ENCODE measurements at regions not wholly inside any gene's neighbourhood (a gene's known extent, or its start where the extent isn't known, plus 50 kb on each side); places are given as distances from the start of the nearest gene placed in this dataset.

GRCh38 chr2:2505604-2506003 lies 174.5 kb upstream of the MYT1L start:
- Mint-ChIP-seq H3K4me3 (no peak overlapping the region), H3K27me3 (peaks cover 23% of the 10 kb centered on the region), H3K36me3 (ENCODE audit: low read depth) (no peaks in the 10 kb centered on the region), H3K27ac (no peak overlapping the region), H3K4me1 (no peaks in the 10 kb centered on the region)
- DNase-seq, result no peak
- H3K9me3 ChIP-seq (ENCODE audit: control insufficient read depth, low read length, poor library complexity, severe bottlenecking), result no peaks in the 10 kb centered on the region
- ATAC-seq, result no peak

- H3K27ac Mint-ChIP-seq, result no peak overlapping the region
- no peaks in the 10 kb centered on the region for H3K4me1 Mint-ChIP-seq
- DNase-seq (no peak), ATAC-seq (no peak)
- H3K27me3 Mint-ChIP-seq, result peaks cover 23% of the 10 kb centered on the region
- H3K9me3 ChIP-seq (ENCODE audit: control insufficient read depth, low read length, poor library complexity, severe bottlenecking), result no peaks in the 10 kb centered on the region
- no peaks in the 10 kb centered on the region for H3K36me3 Mint-ChIP-seq (ENCODE audit: low read depth)
- no peak overlapping the region for H3K4me3 Mint-ChIP-seq
Measured at GRCh38 chr2:2503864-2504418, 172.9 kb upstream of the MYT1L start.

- no peak overlapping the region for H3K27ac Mint-ChIP-seq
- no peak overlapping the region for H3K4me3 Mint-ChIP-seq
- H3K36me3 Mint-ChIP-seq (ENCODE audit: low read depth), result no peaks in the 10 kb centered on the region
- no peaks in the 10 kb centered on the region for H3K9me3 ChIP-seq (ENCODE audit: control insufficient read depth, low read length, poor library complexity, severe bottlenecking)
- DNase-seq (no peak), ATAC-seq (no peak)
- H3K4me1 Mint-ChIP-seq, result no peaks in the 10 kb centered on the region
- H3K27me3 Mint-ChIP-seq, result peaks cover 19% of the 10 kb centered on the region
Measured at GRCh38 chr2:2502201-2502549, 171.1 kb upstream of the MYT1L start.

- Mint-ChIP-seq H3K36me3 (ENCODE audit: low read depth) (no peaks in the 10 kb centered on the region), H3K4me3 (no peak overlapping the region), H3K4me1 (no peaks in the 10 kb centered on the region), H3K27me3 (peaks cover 14% of the 10 kb centered on the region), H3K27ac (no peak overlapping the region)
- H3K9me3 ChIP-seq (ENCODE audit: control insufficient read depth, low read length, poor library complexity, severe bottlenecking), result no peaks in the 10 kb centered on the region
- ATAC-seq (no peak), DNase-seq (no peak)
Measured at GRCh38 chr2:2501454-2502200, 170.6 kb upstream of the MYT1L start.

GRCh38 chr2:2495606-2496005 lies 164.5 kb upstream of the MYT1L start:
- DNase-seq (no peak), ATAC-seq (no peak)
- Mint-ChIP-seq H3K4me3 (no peak overlapping the region), H3K27ac (no peak overlapping the region), H3K36me3 (ENCODE audit: low read depth) (no peaks in the 10 kb centered on the region), H3K4me1 (no peaks in the 10 kb centered on the region), H3K27me3 (peaks cover 5% of the 10 kb centered on the region)
- no peaks in the 10 kb centered on the region for H3K9me3 ChIP-seq (ENCODE audit: control insufficient read depth, low read length, poor library complexity, severe bottlenecking)

- no peak for DNase-seq
- H3K27ac Mint-ChIP-seq, result no peak overlapping the region
- H3K4me1 Mint-ChIP-seq, result no peaks in the 10 kb centered on the region
- H3K9me3 ChIP-seq (ENCODE audit: control insufficient read depth, low read length, poor library complexity, severe bottlenecking), result no peaks in the 10 kb centered on the region
- H3K36me3 Mint-ChIP-seq (ENCODE audit: low read depth), result no peaks in the 10 kb centered on the region
- no peak for ATAC-seq
- H3K27me3 Mint-ChIP-seq, result peaks cover 5% of the 10 kb centered on the region
- H3K4me3 Mint-ChIP-seq, result no peak overlapping the region
Measured at GRCh38 chr2:2493496-2493895, 162.4 kb upstream of the MYT1L start.

GRCh38 chr2:2492800-2493199 lies 161.7 kb upstream of the MYT1L start:
- H3K27ac Mint-ChIP-seq, result no peak overlapping the region
- no peak overlapping the region for H3K4me3 Mint-ChIP-seq
- no peaks in the 10 kb centered on the region for H3K4me1 Mint-ChIP-seq
- no peaks in the 10 kb centered on the region for H3K36me3 Mint-ChIP-seq (ENCODE audit: low read depth)
- ATAC-seq (no peak), DNase-seq (no peak)
- H3K27me3 Mint-ChIP-seq, result peaks cover 5% of the 10 kb centered on the region
- no peaks in the 10 kb centered on the region for H3K9me3 ChIP-seq (ENCODE audit: control insufficient read depth, low read length, poor library complexity, severe bottlenecking)

- no peaks in the 10 kb centered on the region for H3K36me3 Mint-ChIP-seq (ENCODE audit: low read depth)
- H3K4me3 Mint-ChIP-seq, result no peak overlapping the region
- H3K27me3 Mint-ChIP-seq, result peaks cover 5% of the 10 kb centered on the region
- no peaks in the 10 kb centered on the region for H3K9me3 ChIP-seq (ENCODE audit: control insufficient read depth, low read length, poor library complexity, severe bottlenecking)
- no peak overlapping the region for H3K27ac Mint-ChIP-seq
- DNase-seq, result no peak
- ATAC-seq, result no peak
- H3K4me1 Mint-ChIP-seq, result no peaks in the 10 kb centered on the region
Measured at GRCh38 chr2:2491964-2492363, 160.9 kb upstream of the MYT1L start.

GRCh38 chr2:2484301-2484700 lies 153.2 kb upstream of the MYT1L start:
- ATAC-seq (no peak), DNase-seq (no peak)
- Mint-ChIP-seq H3K27ac (no peak overlapping the region), H3K4me1 (no peaks in the 10 kb centered on the region), H3K27me3 (peaks cover 10% of the 10 kb centered on the region), H3K4me3 (no peak overlapping the region), H3K36me3 (ENCODE audit: low read depth) (no peaks in the 10 kb centered on the region)
- H3K9me3 ChIP-seq (ENCODE audit: control insufficient read depth, low read length, poor library complexity, severe bottlenecking), result no peaks in the 10 kb centered on the region

GRCh38 chr2:2482851-2483250 lies 151.8 kb upstream of the MYT1L start:
- ATAC-seq (no peak), DNase-seq (no peak)
- Mint-ChIP-seq H3K36me3 (ENCODE audit: low read depth) (no peaks in the 10 kb centered on the region), H3K4me1 (no peaks in the 10 kb centered on the region), H3K27ac (no peak overlapping the region), H3K4me3 (no peak overlapping the region), H3K27me3 (peaks cover 10% of the 10 kb centered on the region)
- H3K9me3 ChIP-seq (ENCODE audit: control insufficient read depth, low read length, poor library complexity, severe bottlenecking), result no peaks in the 10 kb centered on the region

- H3K9me3 ChIP-seq (ENCODE audit: control insufficient read depth, low read length, poor library complexity, severe bottlenecking), result no peaks in the 10 kb centered on the region
- Mint-ChIP-seq H3K27ac (no peak overlapping the region), H3K36me3 (ENCODE audit: low read depth) (no peaks in the 10 kb centered on the region), H3K4me1 (no peaks in the 10 kb centered on the region), H3K4me3 (no peak overlapping the region), H3K27me3 (no peaks in the 10 kb centered on the region)
- ATAC-seq (no peak), DNase-seq (no peak)
Measured at GRCh38 chr2:2472881-2473280, 141.8 kb upstream of the MYT1L start.

- H3K27ac Mint-ChIP-seq, result no peak overlapping the region
- H3K9me3 ChIP-seq (ENCODE audit: control insufficient read depth, low read length, poor library complexity, severe bottlenecking), result no peaks in the 10 kb centered on the region
- H3K27me3 Mint-ChIP-seq, result no peaks in the 10 kb centered on the region
- H3K36me3 Mint-ChIP-seq (ENCODE audit: low read depth), result no peaks in the 10 kb centered on the region
- H3K4me1 Mint-ChIP-seq, result no peaks in the 10 kb centered on the region
- DNase-seq (no peak), ATAC-seq (no peak)
- no peak overlapping the region for H3K4me3 Mint-ChIP-seq
Measured at GRCh38 chr2:2472044-2472443, 141.0 kb upstream of the MYT1L start.

- Mint-ChIP-seq H3K27me3 (no peaks in the 10 kb centered on the region), H3K36me3 (ENCODE audit: low read depth) (no peaks in the 10 kb centered on the region), H3K4me3 (no peak overlapping the region), H3K4me1 (no peaks in the 10 kb centered on the region), H3K27ac (no peak overlapping the region)
- no peaks in the 10 kb centered on the region for H3K9me3 ChIP-seq (ENCODE audit: control insufficient read depth, low read length, poor library complexity, severe bottlenecking)
- no peak for ATAC-seq
- DNase-seq, result no peak
Measured at GRCh38 chr2:2466534-2466933, 135.5 kb upstream of the MYT1L start.

- no peaks in the 10 kb centered on the region for H3K4me1 Mint-ChIP-seq
- no peak overlapping the region for H3K4me3 Mint-ChIP-seq
- DNase-seq (no peak), ATAC-seq (no peak)
- H3K27me3 Mint-ChIP-seq, result no peaks in the 10 kb centered on the region
- no peak overlapping the region for H3K27ac Mint-ChIP-seq
- H3K36me3 Mint-ChIP-seq (ENCODE audit: low read depth), result no peaks in the 10 kb centered on the region
- H3K9me3 ChIP-seq (ENCODE audit: control insufficient read depth, low read length, poor library complexity, severe bottlenecking), result no peaks in the 10 kb centered on the region
Measured at GRCh38 chr2:2464643-2465042, 133.6 kb upstream of the MYT1L start.

All from T-helper 17 cell (primary cell).